ENCODE measurements at regions not wholly inside any gene's neighbourhood (a gene's known extent, or its start where the extent isn't known, plus 50 kb on each side); places are given as distances from the start of the nearest gene placed in this dataset.

DNA sequence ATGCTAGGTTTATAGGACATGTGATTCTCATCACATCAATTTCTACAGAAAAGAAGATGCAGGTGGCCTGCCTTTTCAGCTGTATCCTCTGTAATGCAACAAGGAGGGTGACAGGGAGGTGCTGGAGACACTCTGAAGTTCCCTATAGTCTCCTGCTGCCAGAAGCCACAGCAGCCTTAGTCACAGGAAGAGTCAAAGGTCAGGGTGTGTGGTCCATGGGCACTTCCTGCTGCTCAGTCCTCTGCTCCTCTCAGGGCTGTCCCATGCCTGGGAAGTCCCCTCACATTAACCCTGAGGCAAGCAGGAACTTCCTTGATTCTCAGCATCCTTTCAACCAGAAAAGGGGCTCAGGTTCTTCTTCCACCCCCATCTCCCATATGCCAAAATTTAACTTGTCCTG is 144.8 kb upstream of the FOXA2 start:
- H3K36me3 ChIP-seq (ENCODE audit: control insufficient read depth, insufficient read depth, low read length), result no peaks in the 10 kb centered on the region
- no peak overlapping the region for H4K91ac ChIP-seq (ENCODE audit: insufficient read depth, low read depth, low read length)
- ATAC-seq (ENCODE audit: low read depth) (no peak), DNase-seq (no peak)
- dilution Hi-C loops (cut with HindIII; ENCODE audit: low sequenced_read_pairs, unreplicated experiment) (no loop called here), intact Hi-C loops (cut with micrococcal nuclease) (loop anchor here (10.0 kb wide), 1 partner anchor 246 kb away; no protein-coding TSS in a partner anchor), in situ Hi-C loops (cut with MboI; ENCODE audit: low sequenced_read_pairs) (no loop called here)
- no peaks in the 10 kb centered on the region for H3K9me1 ChIP-seq (ENCODE audit: insufficient read depth, low read length)
- no peak overlapping the region for H2BK20ac ChIP-seq (ENCODE audit: low read depth, low read length)
- H3K56ac ChIP-seq (ENCODE audit: extremely low read depth, insufficient read depth, low read length), result no peak overlapping the region
- ChIA-PET POLR2A (ENCODE audit: unreplicated experiment) (no interaction called here), CTCF (no interaction called here)
- H3K14ac ChIP-seq (replicated peaks; ENCODE audit: low read depth, low read length), result no peak overlapping the region
- no peak overlapping the region for H2BK15ac ChIP-seq (ENCODE audit: low read depth, low read length)
- TF ChIP-seq RCOR1 (IDR thresholded peaks at IDR 0.05; ENCODE audit: insufficient replicate concordance, low read length), result no peak
- TF ChIP-seq MAFK (IDR thresholded peaks at IDR 0.05; ENCODE audit: low read depth, low read length), result no peak
- no peak for TF ChIP-seq FOS (IDR thresholded peaks at IDR 0.05; ENCODE audit: low read depth, low read length)
- no peak for TF ChIP-seq BHLHE40 (IDR thresholded peaks at IDR 0.05; ENCODE audit: low read depth, low read length)
- no peak for TF ChIP-seq RAD21 (IDR thresholded peaks at IDR 0.05; ENCODE audit: low read length)
- TF ChIP-seq, protein P1, sequence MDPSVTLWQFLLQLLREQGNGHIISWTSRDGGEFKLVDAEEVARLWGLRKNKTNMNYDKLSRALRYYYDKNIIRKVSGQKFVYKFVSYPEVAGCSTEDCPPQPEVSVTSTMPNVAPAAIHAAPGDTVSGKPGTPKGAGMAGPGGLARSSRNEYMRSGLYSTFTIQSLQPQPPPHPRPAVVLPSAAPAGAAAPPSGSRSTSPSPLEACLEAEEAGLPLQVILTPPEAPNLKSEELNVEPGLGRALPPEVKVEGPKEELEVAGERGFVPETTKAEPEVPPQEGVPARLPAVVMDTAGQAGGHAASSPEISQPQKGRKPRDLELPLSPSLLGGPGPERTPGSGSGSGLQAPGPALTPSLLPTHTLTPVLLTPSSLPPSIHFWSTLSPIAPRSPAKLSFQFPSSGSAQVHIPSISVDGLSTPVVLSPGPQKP (IDR thresholded peaks at IDR 0.05; ENCODE audit: borderline replicate concordance, low read depth, low read length), result no peak
- no peak for TF ChIP-seq MAZ (IDR thresholded peaks at IDR 0.05; ENCODE audit: borderline replicate concordance, low read depth, low read length)
- TF ChIP-seq, protein P2, sequence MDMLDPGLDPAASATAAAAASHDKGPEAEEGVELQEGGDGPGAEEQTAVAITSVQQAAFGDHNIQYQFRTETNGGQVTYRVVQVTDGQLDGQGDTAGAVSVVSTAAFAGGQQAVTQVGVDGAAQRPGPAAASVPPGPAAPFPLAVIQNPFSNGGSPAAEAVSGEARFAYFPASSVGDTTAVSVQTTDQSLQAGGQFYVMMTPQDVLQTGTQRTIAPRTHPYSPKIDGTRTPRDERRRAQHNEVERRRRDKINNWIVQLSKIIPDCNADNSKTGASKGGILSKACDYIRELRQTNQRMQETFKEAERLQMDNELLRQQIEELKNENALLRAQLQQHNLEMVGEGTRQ (IDR thresholded peaks at IDR 0.05; ENCODE audit: low read depth, low read length), result no peak
- no peak for TF ChIP-seq CTCF (conservative IDR thresholded peaks at IDR 0.05; ENCODE audit: low read depth, low read length)
- TF ChIP-seq RFX5 (IDR thresholded peaks at IDR 0.05; ENCODE audit: low read depth, low read length), result no peak
- TF ChIP-seq MXI1 (IDR thresholded peaks at IDR 0.05; ENCODE audit: borderline replicate concordance, low read depth, low read length), result no peak
- TF ChIP-seq NFE2L2 (IDR thresholded peaks at IDR 0.05; ENCODE audit: low read depth, low read length), result no peak
- no peak for TF ChIP-seq CHD1 (IDR thresholded peaks at IDR 0.05; ENCODE audit: low read depth, low read length)
- H3K4ac ChIP-seq (ENCODE audit: low read depth, low read length), result no peak overlapping the region
- H3K4me3 ChIP-seq (ENCODE audit: insufficient read depth, low read depth, low read length), result no peak overlapping the region
- H4K8ac ChIP-seq (ENCODE audit: low read depth in 2 of 2, low read length in 2 of 2), result no peak overlapping the region
- no peak overlapping the region for H3K18ac ChIP-seq (ENCODE audit: low read depth, low read length)
- H3K9ac ChIP-seq (ENCODE audit: low read depth, low read length), result no peak overlapping the region
- no peak overlapping the region for H2AK5ac ChIP-seq (ENCODE audit: low read depth, low read length)
- H2AK9ac ChIP-seq (replicated peaks; ENCODE audit: low read depth, low read length, poor library complexity), result no peak overlapping the region
- BruUV-seq (replicated peaks), result no TSS peak
- H3K27ac ChIP-seq (ENCODE audit: insufficient read depth, low read length), result no peak overlapping the region
- no peak overlapping the region for H2AFZ ChIP-seq (replicated peaks; ENCODE audit: low read length, poor library complexity)
- no peak overlapping the region for H4K5ac ChIP-seq (ENCODE audit: low read depth, low read length)
- no peaks in the 10 kb centered on the region for H4K20me1 ChIP-seq (ENCODE audit: insufficient read depth, low read length)
- H3K23ac ChIP-seq (ENCODE audit: low read depth, low read length), result no peak overlapping the region
- H3K4me1 ChIP-seq (ENCODE audit: control insufficient read depth, insufficient read depth, low read length), result no peaks in the 10 kb centered on the region
- H3K4me2 ChIP-seq (ENCODE audit: low read depth, low read length), result no peak overlapping the region
- H3K9me3 ChIP-seq (ENCODE audit: control insufficient read depth, insufficient read depth, low read length), result no peaks in the 10 kb centered on the region
- no peak overlapping the region for H2BK120ac ChIP-seq (ENCODE audit: low read depth, low read length)
- H3K27me3 ChIP-seq (ENCODE audit: control insufficient read depth, insufficient read depth, low read length), result peaks cover 2% of the 10 kb centered on the region; the same call in 1 of the 2 replicates
- H3K79me1 ChIP-seq (ENCODE audit: low read depth in 1 of 2, low read length in 2 of 2), result no peaks in the 10 kb centered on the region
- H2BK5ac ChIP-seq (ENCODE audit: low read depth, low read length, poor library complexity, severe bottlenecking), result no peak overlapping the region
